Ectodermal cell (in vitro differentiated cells): ENCODE measurements at regions not wholly inside any gene's neighbourhood (a gene's known extent, or its start where the extent isn't known, plus 50 kb on each side); places are given as distances from the start of the nearest gene placed in this dataset.

ENCODE experiments used
- H3K27ac ChIP-seq: 2 replicates; pipeline ENCODE4 v1.7.0; 2013; ENCODE audit warnings: mild to moderate bottlenecking, low read depth, low read length; ENCODE audit not compliant: insufficient read depth, poor library complexity, severe bottlenecking
- H3K27me3 ChIP-seq: 2 replicates; pipeline ENCODE4 v1.7.0; 2013; ENCODE audit warnings: mild to moderate bottlenecking, low read length; ENCODE audit not compliant: insufficient read depth, control insufficient read depth, poor library complexity, severe bottlenecking
- H3K36me3 ChIP-seq: one replicate; pipeline ENCODE4 v1.7.0; 2013; ENCODE audit warnings: low read length; ENCODE audit not compliant: control insufficient read depth, insufficient read depth
- H3K4me1 ChIP-seq: one replicate; pipeline ENCODE4 v1.7.0; 2013; ENCODE audit warnings: low read length; ENCODE audit not compliant: control insufficient read depth, insufficient read depth
- H3K4me3 ChIP-seq: 2 replicates; pipeline ENCODE4 v1.7.0; 2013; ENCODE audit warnings: low read depth, low read length, control low read depth; ENCODE audit not compliant: insufficient read depth
- H3K9me3 ChIP-seq: 2 replicates; pipeline ENCODE4 v1.7.0; 2013; ENCODE audit warnings: mild to moderate bottlenecking, low read length, moderate library complexity; ENCODE audit not compliant: control insufficient read depth
- WGBS, 2 experiments: methylation state at CpG; one replicate each; pipeline ENCODE4 v1.1.7; 2013; ENCODE audit warnings: missing lambda C conversion rate in 2 of 2; 5-methylcytosine and 5-hydroxymethylcytosine counted together

- H3K4me3 ChIP-seq = no peak overlapping the region
- no peaks in the 10 kb centered on the region for H3K27me3 ChIP-seq
- no peak overlapping the region for H3K27ac ChIP-seq
- no peaks in the 10 kb centered on the region for H3K9me3 ChIP-seq
- H3K4me1 ChIP-seq = no peaks in the 10 kb centered on the region
- H3K36me3 ChIP-seq = no peaks in the 10 kb centered on the region
These were observed 87.0 kb upstream of the DNAJC19 start for GRCh38 chr3:181076558-181076957.

GRCh38 chr3:181075098-181075497, 85.6 kb upstream of the DNAJC19 start:
- H3K4me3 ChIP-seq = no peak overlapping the region
- H3K36me3 ChIP-seq = no peaks in the 10 kb centered on the region
- H3K27ac ChIP-seq = no peak overlapping the region
- no peaks in the 10 kb centered on the region for H3K27me3 ChIP-seq
- no peaks in the 10 kb centered on the region for H3K4me1 ChIP-seq
- H3K9me3 ChIP-seq = no peaks in the 10 kb centered on the region
- 77 to 90% methylated on average over 1 of the region's 1 CpG for WGBS, 2 experiments

GRCh38 chr3:181066143-181067087, 76.9 kb upstream of the DNAJC19 start:
- no peaks in the 10 kb centered on the region for H3K27me3 ChIP-seq
- no peaks in the 10 kb centered on the region for H3K9me3 ChIP-seq
- H3K4me1 ChIP-seq = peaks cover 5% of the 10 kb centered on the region
- peak overlapping the region; percentile 38 for H3K27ac ChIP-seq
- no peak overlapping the region for H3K4me3 ChIP-seq
- no peaks in the 10 kb centered on the region for H3K36me3 ChIP-seq
- 44 to 55% methylated on average over 2 to 4 of the region's 4 CpGs for WGBS, 2 experiments

GRCh38 chr3:181056136-181056732, 66.7 kb upstream of the DNAJC19 start:
- WGBS, 2 experiments = 74 to 76% methylated on average over 4 of the region's 4 CpGs
- Histone ChIP-seq H3K9me3 (no peaks in the 10 kb centered on the region), H3K4me1 (no peaks in the 10 kb centered on the region), H3K4me3 (no peak overlapping the region), H3K27me3 (no peaks in the 10 kb centered on the region), H3K36me3 (no peaks in the 10 kb centered on the region), H3K27ac (no peak overlapping the region)

- no peaks in the 10 kb centered on the region for H3K4me1 ChIP-seq
- H3K36me3 ChIP-seq = no peaks in the 10 kb centered on the region
- H3K9me3 ChIP-seq = no peaks in the 10 kb centered on the region
- H3K27me3 ChIP-seq = no peaks in the 10 kb centered on the region
- H3K27ac ChIP-seq = no peak overlapping the region
- H3K4me3 ChIP-seq = no peak overlapping the region
These were observed 65.0 kb upstream of the DNAJC19 start for GRCh38 chr3:181054538-181054937.

- Histone ChIP-seq H3K36me3 (no peaks in the 10 kb centered on the region), H3K4me3 (no peak overlapping the region), H3K4me1 (no peaks in the 10 kb centered on the region), H3K27me3 (no peaks in the 10 kb centered on the region), H3K27ac (no peak overlapping the region), H3K9me3 (no peaks in the 10 kb centered on the region)
- 85 to 92% methylated on average over 2 of the region's 2 CpGs for WGBS, 2 experiments
These were observed 62.7 kb upstream of the DNAJC19 start for GRCh38 chr3:181052256-181052655.

GRCh38 chr3:181050738-181051137, 61.2 kb upstream of the DNAJC19 start:
- H3K4me1 ChIP-seq = no peaks in the 10 kb centered on the region
- 6 to 8% methylated on average over 1 of the region's 1 CpG for WGBS, 2 experiments

GRCh38 chr3:181040030-181040429, 50.5 kb upstream of the DNAJC19 start:
- H3K36me3 ChIP-seq = no peaks in the 10 kb centered on the region
- H3K4me1 ChIP-seq = no peaks in the 10 kb centered on the region
- no peaks in the 10 kb centered on the region for H3K9me3 ChIP-seq
- H3K27ac ChIP-seq = no peak overlapping the region
- no peak overlapping the region for H3K4me3 ChIP-seq
- H3K27me3 ChIP-seq = no peaks in the 10 kb centered on the region

More at GRCh38 chr3:181050738-181051137, 61.2 kb upstream of the DNAJC19 start:
- no peak overlapping the region for H3K27ac ChIP-seq
- H3K27me3 ChIP-seq = no peaks in the 10 kb centered on the region
- H3K36me3 ChIP-seq = no peaks in the 10 kb centered on the region
- no peak overlapping the region for H3K4me3 ChIP-seq
- H3K9me3 ChIP-seq = no peaks in the 10 kb centered on the region
